ENCODE measurements at regions not wholly inside any gene's neighbourhood (a gene's known extent, or its start where the extent isn't known, plus 50 kb on each side); places are given as distances from the start of the nearest gene placed in this dataset.
"Not testable (repeated sequence)": the region's sequence is repeated elsewhere in the genome, so short reads cannot be mapped to it uniquely, and the experiment has no call there.

DNA sequence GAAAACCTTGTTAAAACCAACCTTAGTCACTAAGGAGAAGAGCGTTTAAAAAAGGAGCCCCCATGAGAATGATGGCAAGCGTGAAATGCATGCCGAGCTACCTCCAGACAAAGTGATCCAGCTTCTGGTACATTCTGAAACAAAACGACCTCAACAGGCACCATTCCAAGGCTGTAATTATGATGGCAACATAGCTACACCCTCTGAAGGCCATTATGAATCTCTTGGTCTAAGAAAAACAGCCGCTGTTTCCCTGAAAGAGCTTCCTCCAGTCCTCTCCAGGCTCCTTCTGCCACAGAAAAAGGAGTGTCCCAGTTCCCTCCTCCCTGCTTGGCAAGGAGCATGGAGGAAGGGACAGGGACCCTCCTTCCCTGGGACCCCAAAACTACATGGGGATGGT is 50.0 kb upstream of the ABLIM1 start:
- DNase-seq, result no peak

DNA sequence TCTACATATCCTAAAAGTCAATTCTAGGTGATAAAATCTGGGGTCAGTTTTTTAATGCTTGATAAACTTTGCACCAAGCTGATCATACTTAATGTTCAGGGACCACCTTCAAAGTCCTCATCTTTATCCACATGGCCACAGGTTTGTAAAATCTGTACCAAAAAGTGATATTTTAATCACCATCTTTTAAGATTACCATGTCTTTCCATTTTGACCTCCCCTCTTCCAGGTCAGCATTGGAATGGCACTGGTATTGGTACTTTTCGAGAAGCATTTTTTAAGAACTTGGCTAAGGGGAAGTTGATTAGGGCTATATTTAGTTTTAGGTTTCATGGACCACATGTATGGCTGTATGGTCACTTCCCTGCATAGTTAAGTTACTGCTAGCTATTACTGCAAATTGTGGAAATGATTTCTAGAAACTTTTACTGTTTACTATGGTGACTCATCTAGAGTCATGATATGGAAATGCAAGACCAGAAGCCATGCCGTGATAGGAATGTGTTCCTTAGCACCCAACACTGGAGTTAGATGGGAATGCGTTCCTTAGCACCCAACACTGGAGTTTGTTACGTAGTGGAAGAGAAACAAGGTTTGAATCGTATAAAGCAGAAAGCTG is 50.8 kb upstream of the ABLIM1 start:
- DNase-seq, result peak; percentile 87

DNA sequence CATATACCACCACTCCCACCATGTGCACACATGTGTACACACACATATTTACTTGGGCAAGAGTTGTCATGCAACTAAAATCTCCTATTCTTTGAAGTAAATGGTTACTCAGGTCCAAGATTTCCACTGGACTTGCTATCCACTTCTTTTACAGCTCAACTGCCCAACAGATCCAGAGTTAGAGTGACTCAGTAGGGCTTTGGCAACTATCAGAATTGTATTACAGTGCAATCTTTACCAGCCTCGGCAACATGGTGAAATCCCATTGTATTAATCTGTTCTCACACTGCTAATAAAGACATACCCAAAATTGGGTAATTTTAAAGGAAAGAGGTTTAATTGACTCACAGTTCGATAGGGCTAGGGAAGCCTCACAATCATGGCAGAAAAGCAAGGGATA is 51.9 kb upstream of the ABLIM1 start:
- no peak for DNase-seq

- DNase-seq, result no peak
Observed at GRCh38 chr10:114711176-114711868, 53.2 kb upstream of the ABLIM1 start.

- no peak for DNase-seq
Observed at GRCh38 chr10:114711869-114712250, 53.8 kb upstream of the ABLIM1 start.

DNA sequence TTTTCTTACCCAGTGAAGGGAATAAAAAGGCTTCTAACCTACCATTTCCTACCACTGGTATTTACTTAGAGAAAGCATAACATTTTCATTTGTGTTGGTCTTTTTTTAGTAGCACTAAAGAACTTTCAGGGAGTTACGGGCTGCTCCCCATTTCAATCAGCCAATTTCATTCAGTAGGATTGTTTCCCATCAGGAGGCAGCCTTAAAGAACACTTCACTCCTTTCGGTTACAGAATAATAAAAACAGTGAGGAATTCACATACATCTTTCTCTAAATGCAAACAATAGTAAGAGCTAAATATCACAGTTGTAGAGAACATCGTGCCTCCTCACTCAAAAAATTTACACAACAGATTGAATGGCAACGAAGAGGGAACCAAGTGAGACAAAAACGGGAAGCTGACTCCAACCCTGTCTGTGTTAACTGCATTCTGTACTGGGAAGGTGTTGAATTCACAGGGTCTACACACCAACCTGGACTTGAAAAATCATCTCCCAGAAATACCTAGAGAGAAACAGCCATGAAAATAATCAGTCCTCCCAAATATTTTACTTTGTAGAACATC is 55.5 kb upstream of the ABLIM1 start:
- no peak for DNase-seq

GRCh38 chr10:114714281-114714741 is 56.2 kb upstream of the ABLIM1 start:
- peak; percentile 96 for DNase-seq

DNA sequence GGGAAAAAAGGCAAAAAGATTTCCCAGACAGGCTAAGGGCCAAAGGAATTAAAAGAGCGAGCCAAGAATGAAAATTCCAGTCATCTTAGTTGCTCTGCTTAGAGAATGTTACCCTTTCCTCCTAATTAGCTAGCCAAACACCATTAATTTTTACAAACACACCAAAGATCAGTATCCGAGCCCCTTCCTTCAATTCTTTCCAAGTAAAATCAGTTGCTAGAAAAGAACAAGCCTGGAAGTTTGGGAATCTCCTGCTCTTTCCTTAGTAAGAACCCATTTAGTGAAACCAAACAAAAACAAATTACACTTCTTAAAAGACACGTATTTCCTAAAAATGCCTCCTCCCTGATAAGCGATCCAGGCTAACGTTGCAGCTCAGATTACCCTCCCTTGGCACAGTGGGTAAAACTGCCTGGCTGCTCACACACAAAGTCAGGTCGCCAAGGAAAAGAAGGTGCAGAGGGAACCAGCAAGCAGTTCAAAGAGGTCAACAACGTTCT is 57.1 kb upstream of the ABLIM1 start:
- DNase-seq, result peak; percentile 68

GRCh38 chr10:114716811-114717404 is 58.8 kb upstream of the ABLIM1 start:
- DNase-seq, result no peak

GRCh38 chr10:114717881-114718280 is 59.8 kb upstream of the ABLIM1 start:
- DNase-seq, result not testable (repeated sequence)

- DNase-seq, result no peak
Observed at GRCh38 chr10:114718374-114718773, 60.3 kb upstream of the ABLIM1 start.

DNA sequence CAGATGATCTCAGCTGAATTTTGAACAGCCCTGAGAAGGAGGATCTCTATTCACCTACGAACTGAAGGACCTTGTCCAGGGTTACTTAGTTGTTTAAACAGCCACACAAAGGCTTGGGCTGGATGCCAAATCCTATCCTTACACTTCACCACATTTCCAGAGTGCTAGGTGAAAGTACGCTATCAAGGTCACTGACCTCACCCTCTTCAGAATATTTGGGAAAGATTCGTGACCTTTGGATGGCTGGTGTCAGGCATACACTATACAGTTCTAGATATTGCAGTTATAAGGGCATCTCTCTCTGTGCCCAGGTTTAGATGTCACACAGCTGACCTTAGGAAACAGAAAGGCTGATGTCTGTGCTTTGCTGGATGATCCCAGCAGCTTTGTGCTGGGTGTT is 61.2 kb upstream of the ABLIM1 start:
- no peak for DNase-seq

- not testable (repeated sequence) for DNase-seq
Observed at GRCh38 chr10:114720023-114720422, 61.9 kb upstream of the ABLIM1 start.

DNA sequence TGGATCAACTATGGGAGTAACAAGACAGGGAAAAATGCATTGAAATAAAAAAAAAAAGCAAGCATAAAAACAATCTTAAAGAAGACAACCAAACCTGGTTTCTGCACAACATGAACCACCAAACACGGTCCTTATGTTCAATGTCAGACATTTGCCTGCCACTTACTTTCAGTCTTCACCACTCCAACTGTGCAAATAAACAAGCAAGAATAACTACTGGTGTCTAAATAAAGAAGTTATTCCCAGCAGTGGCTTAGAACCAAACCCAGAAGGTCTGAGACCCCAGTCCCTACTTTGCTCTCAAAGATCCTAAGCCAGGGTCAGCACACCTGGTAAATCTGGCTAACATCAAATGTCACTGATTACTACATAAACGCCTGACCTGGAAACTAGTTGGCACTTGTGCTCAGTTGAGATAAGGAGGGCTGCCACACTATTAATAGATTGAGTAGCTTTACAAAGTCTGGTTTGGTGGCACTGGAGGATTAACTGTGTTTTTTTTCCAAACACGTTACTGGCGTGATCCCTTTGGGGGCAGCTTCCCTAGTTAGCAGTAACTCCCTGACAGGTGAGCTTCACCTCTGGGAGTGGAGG is 62.7 kb upstream of the ABLIM1 start:
- no peak for DNase-seq

DNA sequence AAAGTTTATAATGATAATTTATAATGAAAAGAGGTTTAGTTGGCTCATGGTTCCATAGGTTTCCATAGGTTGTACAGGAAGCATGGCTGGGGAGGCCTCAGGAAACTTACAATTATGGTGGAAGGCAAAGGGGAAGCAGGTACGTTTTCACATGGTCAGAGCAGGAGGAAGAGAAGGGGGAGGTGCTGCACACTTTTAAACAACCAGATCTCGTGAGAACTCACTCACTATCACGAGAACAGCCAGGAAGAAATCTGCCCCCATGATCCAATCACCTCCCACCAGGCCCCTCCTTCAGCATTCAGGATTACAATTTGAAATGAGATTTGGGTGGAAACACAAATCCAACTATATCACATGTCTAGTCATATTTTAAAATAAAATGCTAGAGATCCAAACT is 64.1 kb upstream of the ABLIM1 start:
- not testable (repeated sequence) for DNase-seq

DNA sequence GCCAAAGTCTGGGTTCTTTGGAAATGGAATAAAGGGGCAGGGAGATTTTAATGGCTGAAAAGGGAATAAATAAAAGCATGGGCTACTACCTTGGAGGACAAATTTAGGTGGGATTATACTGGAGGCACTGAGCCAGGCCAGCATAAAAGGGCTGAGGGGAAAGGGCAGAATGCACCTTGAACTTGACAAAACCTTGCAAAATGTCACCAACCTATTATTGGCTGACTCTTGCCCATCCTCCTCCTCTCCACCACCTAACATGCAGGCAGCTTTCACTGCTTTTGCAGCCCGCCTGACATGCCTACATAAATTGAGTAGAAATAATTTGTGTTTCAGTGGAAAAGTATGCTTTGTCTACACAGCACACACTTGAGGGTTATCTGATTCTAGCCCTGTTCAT is 65.3 kb upstream of the ABLIM1 start:
- no peak for DNase-seq

- DNase-seq, result no peak
Observed at GRCh38 chr10:114723991-114724715, 66.1 kb upstream of the ABLIM1 start.

GRCh38 chr10:114724716-114725106 is 66.6 kb upstream of the ABLIM1 start:
- no peak for DNase-seq

- DNase-seq, result no peak
Observed at GRCh38 chr10:114726820-114727271, 68.8 kb upstream of the ABLIM1 start.

GRCh38 chr10:114728325-114728724 is 70.2 kb upstream of the ABLIM1 start:
- no peak for DNase-seq

DNA sequence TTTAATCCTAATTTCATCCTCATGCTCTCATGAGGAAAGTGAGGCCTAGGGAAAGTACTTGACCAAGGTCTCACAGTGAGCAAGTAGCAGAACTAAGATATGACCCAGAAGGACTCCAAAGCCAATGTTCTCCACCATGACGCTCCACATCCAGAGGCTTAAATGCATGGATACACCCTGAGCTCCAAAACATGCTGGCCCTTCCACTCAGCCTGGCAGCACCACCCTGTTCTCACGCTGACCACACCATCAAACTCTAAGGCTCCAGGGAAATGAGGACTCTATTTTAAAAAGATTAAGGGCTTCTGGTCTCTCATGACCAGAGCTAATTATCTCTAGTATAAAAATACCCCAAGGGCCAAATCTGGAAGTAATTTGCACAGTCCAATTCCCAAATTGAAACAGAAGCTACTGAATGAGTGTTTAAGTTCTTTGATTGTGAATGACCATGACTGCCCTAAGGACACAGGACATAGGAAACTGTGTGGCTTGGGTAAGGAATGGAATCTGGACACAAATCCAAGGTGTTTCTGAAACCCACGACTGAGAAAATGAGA is 71.1 kb upstream of the ABLIM1 start:
- DNase-seq, result no peak

- no peak for DNase-seq
Observed at GRCh38 chr10:114730291-114730690, 72.2 kb upstream of the ABLIM1 start.
